ENCODE measurements at regions not wholly inside any gene's neighbourhood (a gene's known extent, or its start where the extent isn't known, plus 50 kb on each side); places are given as distances from the start of the nearest gene placed in this dataset.

- TF ChIP-seq POLR2A (IDR thresholded peaks at IDR 0.05), result no peak
- TF ChIP-seq, protein P1, sequence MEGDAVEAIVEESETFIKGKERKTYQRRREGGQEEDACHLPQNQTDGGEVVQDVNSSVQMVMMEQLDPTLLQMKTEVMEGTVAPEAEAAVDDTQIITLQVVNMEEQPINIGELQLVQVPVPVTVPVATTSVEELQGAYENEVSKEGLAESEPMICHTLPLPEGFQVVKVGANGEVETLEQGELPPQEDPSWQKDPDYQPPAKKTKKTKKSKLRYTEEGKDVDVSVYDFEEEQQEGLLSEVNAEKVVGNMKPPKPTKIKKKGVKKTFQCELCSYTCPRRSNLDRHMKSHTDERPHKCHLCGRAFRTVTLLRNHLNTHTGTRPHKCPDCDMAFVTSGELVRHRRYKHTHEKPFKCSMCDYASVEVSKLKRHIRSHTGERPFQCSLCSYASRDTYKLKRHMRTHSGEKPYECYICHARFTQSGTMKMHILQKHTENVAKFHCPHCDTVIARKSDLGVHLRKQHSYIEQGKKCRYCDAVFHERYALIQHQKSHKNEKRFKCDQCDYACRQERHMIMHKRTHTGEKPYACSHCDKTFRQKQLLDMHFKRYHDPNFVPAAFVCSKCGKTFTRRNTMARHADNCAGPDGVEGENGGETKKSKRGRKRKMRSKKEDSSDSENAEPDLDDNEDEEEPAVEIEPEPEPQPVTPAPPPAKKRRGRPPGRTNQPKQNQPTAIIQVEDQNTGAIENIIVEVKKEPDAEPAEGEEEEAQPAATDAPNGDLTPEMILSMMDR (IDR thresholded peaks at IDR 0.05 in 4 of 5, conservative IDR thresholded peaks at IDR 0.05 in 1 of 5), result no peak
These were observed 53.6 kb downstream of the ARL6IP4 start for GRCh38 chr12:123034022-123034541.
